ENCODE measurements at regions not wholly inside any gene's neighbourhood (a gene's known extent, or its start where the extent isn't known, plus 50 kb on each side); places are given as distances from the start of the nearest gene placed in this dataset.

DNA sequence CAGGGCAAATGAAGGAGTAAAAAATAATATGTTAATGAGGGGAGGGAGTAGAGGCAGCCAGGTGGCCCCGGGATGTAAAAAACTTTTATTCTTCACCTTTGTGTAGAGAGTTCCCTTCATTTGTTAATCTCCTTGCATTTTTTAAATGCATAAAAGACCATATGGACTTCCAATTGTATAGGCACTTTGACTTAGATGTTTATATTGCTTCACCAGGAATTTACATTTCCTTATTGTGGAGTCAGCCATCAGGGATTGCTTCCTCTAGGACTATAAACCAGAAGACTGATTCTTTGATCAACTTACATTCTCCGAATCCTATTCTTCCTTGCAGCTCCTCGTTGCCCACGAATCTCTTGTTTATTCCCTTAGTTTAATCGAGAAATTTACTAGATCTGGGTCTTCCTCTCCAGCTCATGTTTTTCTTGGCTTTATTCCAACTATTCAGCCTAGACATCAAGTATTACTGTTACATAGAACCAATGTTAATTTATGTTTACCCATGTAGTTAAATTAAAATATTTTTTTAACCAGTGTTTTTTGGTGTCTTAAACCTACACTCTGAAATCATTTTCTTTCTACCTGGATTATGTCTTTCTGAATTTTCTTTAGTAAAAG is 1187.0 kb upstream of the SLC10A2 start:
- Histone ChIP-seq H3K9me3 (no peaks in the 10 kb centered on the region), H3K36me3 (no peaks in the 10 kb centered on the region), H3K4me3 (no peak overlapping the region), H3K27ac (no peak overlapping the region), H3K27me3 (no peaks in the 10 kb centered on the region), H3K4me1 (no peaks in the 10 kb centered on the region)
- TF ChIP-seq, protein P1, sequence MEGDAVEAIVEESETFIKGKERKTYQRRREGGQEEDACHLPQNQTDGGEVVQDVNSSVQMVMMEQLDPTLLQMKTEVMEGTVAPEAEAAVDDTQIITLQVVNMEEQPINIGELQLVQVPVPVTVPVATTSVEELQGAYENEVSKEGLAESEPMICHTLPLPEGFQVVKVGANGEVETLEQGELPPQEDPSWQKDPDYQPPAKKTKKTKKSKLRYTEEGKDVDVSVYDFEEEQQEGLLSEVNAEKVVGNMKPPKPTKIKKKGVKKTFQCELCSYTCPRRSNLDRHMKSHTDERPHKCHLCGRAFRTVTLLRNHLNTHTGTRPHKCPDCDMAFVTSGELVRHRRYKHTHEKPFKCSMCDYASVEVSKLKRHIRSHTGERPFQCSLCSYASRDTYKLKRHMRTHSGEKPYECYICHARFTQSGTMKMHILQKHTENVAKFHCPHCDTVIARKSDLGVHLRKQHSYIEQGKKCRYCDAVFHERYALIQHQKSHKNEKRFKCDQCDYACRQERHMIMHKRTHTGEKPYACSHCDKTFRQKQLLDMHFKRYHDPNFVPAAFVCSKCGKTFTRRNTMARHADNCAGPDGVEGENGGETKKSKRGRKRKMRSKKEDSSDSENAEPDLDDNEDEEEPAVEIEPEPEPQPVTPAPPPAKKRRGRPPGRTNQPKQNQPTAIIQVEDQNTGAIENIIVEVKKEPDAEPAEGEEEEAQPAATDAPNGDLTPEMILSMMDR (IDR thresholded peaks at IDR 0.05) = no peak
- no peak for DNase-seq (ENCODE audit: low spot score)

DNA sequence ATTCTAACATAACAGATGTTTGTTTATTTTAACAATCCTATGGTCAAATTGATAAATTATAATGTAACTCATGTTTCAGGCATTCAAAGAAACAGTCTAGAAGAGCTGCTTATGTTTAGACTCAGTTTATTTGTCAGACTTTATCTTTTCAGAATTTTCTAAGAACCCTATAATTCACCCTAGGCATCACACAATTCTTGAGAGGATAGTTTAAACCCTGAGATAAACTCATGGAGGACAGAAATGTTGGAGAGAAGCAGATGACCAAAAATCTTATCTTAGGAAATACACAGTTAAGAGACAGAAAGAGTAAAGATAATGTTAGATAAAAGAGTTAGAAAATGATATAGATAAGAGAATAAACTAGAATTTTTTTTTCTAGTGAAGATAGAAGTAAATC is 1185.7 kb upstream of the SLC10A2 start:
- no peak for DNase-seq (ENCODE audit: low spot score)
- TF ChIP-seq, protein P1 (IDR thresholded peaks at IDR 0.05) = no peak
- no peaks in the 10 kb centered on the region for H3K4me1 ChIP-seq
- H3K4me3 ChIP-seq = no peak overlapping the region
- no peaks in the 10 kb centered on the region for H3K36me3 ChIP-seq
- no peaks in the 10 kb centered on the region for H3K9me3 ChIP-seq
- H3K27me3 ChIP-seq = no peaks in the 10 kb centered on the region
- no peak overlapping the region for H3K27ac ChIP-seq

DNA sequence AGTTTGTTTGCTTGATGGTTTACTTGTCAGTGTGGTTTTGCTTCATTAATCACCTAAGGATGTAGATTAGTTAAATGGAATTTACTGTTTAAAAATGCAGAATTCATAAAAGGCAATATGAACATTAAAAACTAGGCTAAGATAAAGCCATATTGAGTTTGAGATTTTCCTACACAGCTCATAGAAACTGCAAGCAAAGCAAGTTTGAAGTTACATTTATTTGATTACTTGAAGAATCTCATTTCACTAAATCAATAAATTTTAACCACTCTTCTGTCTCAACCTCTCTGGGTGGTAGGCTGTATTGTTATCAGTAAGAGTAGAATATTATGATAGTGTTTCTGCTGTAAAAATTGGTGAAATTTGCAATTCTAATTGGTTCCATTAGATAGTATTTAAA is 1180.7 kb upstream of the SLC10A2 start:
- H3K36me3 ChIP-seq = no peaks in the 10 kb centered on the region

DNA sequence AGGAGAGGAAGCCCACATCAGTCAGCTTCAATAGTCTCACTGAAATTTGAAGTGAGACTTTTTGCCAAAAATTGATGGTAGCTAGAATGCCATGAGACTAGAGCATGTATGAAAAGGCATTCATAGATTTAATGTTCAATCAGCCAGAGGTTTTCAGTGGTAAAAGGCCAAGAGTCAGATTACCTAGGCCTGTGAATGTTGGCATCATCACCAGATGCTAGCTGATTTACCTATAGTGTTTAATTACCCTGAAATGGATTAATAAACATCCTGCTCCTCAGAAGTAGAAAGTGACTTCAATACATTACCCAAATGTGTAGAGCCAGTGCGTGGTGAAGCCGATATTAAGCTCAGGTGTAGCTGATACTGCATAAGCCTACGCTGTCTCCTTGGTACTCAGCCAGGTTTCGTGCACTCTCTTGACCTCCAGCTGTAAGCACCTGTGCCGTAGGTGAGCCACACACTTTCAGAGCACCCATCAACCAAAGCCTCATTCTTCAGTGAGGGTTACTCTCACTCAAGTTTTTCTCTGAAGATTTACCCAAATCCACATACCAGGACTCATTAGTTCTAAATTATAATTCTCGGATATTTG is 1140.3 kb upstream of the SLC10A2 start:
- no peaks in the 10 kb centered on the region for H3K9me3 ChIP-seq
- TF ChIP-seq, protein P1 (IDR thresholded peaks at IDR 0.05) = no peak
- no peak overlapping the region for H3K4me3 ChIP-seq
- H3K27me3 ChIP-seq = no peaks in the 10 kb centered on the region
- no peak for DNase-seq (ENCODE audit: low spot score)
- no peaks in the 10 kb centered on the region for H3K36me3 ChIP-seq
- no peaks in the 10 kb centered on the region for H3K4me1 ChIP-seq
- H3K27ac ChIP-seq = no peak overlapping the region

More for the DNA sequence above, 1180.7 kb upstream of the SLC10A2 start:
- no peak overlapping the region for H3K27ac ChIP-seq
- H3K4me1 ChIP-seq = no peaks in the 10 kb centered on the region
- H3K9me3 ChIP-seq = no peaks in the 10 kb centered on the region
- DNase-seq (ENCODE audit: low spot score) = no peak
- H3K27me3 ChIP-seq = no peaks in the 10 kb centered on the region
- no peak overlapping the region for H3K4me3 ChIP-seq
- TF ChIP-seq, protein P1 (IDR thresholded peaks at IDR 0.05) = no peak

DNA sequence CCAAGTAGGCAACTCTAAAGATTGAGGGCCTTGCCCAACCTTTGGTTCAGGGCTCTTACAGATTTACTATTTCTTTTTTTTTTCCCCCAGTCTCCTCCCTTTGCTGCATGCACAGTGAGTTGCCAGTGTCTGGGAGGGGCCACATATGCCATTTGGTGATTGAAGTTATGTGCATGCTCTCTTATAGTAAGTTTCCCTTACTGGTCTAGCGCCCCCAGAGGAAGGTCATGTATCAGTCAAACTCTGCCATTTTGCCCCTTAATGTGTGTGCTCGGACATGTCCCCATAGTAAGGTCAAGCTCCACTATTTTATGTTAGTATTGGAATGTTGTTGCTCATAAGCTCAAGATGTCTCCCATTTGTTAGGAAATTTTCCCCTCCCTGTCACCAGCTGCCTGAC is 1138.0 kb upstream of the SLC10A2 start:
- Histone ChIP-seq H3K4me3 (no peak overlapping the region), H3K27ac (no peak overlapping the region), H3K4me1 (no peaks in the 10 kb centered on the region), H3K9me3 (no peaks in the 10 kb centered on the region), H3K36me3 (no peaks in the 10 kb centered on the region), H3K27me3 (no peaks in the 10 kb centered on the region)
- no peak for DNase-seq (ENCODE audit: low spot score)
- TF ChIP-seq, protein P1 (IDR thresholded peaks at IDR 0.05) = no peak

DNA sequence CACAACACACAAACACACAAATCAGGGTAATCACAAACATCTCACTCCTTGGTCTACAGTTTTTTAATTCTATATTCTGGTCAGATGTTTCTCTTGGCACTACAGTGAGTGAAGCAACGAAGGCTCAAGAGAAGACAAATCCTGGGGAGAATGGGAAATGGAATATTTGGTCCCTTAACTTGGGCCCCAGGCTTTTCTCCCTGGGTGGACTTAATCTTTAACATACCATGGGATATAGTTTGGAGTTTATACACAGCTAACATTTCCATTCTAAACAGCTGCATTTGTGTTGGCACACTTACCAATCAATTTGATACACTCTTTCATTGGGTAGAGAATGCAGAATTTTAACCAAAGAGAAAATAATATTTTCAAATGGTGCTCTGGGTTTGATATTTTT is 1132.6 kb upstream of the SLC10A2 start:
- no peaks in the 10 kb centered on the region for H3K36me3 ChIP-seq
- H3K27ac ChIP-seq = no peak overlapping the region
- H3K9me3 ChIP-seq = no peaks in the 10 kb centered on the region
- H3K4me1 ChIP-seq = no peaks in the 10 kb centered on the region
- no peak for DNase-seq (ENCODE audit: low spot score)
- H3K4me3 ChIP-seq = no peak overlapping the region
- TF ChIP-seq, protein P1 (IDR thresholded peaks at IDR 0.05) = no peak
- H3K27me3 ChIP-seq = no peaks in the 10 kb centered on the region

Data from right atrium auricular region (tissue), 2 donors.